ENCODE measurements at regions not wholly inside any gene's neighbourhood (a gene's known extent, or its start where the extent isn't known, plus 50 kb on each side); places are given as distances from the start of the nearest gene placed in this dataset.
A peak's percentile ranks its signal among the peaks of the same experiment; 100 is the strongest.

GRCh38 chr6:4585682-4586468 lies 190.3 kb upstream of the CDYL start:
- no peak for DNase-seq

GRCh38 chr6:4584801-4585200 lies 191.4 kb upstream of the CDYL start:
- DNase-seq, result no peak

- DNase-seq, result peak; percentile 7 to 19
Observed at GRCh38 chr6:4582506-4583417, 193.4 kb upstream of the CDYL start.

GRCh38 chr6:4581468-4582385 lies 194.5 kb upstream of the CDYL start:
- DNase-seq, result no peak

- DNase-seq, result no peak
Observed at GRCh38 chr6:4580361-4580760, 195.8 kb upstream of the CDYL start.

GRCh38 chr6:4577406-4577805 lies 198.8 kb upstream of the CDYL start:
- DNase-seq, result no peak

GRCh38 chr6:4575714-4576113 lies 200.5 kb upstream of the CDYL start:
- DNase-seq, result no peak

GRCh38 chr6:4574007-4574406 lies 202.2 kb upstream of the CDYL start:
- DNase-seq, result no peak

GRCh38 chr6:4571011-4571410 lies 205.2 kb upstream of the CDYL start:
- no peak for DNase-seq

- DNase-seq, result no peak
Observed at GRCh38 chr6:4568138-4568537, 208.1 kb upstream of the CDYL start.

GRCh38 chr6:4567141-4567540 lies 209.1 kb upstream of the CDYL start:
- no peak for DNase-seq

- no peak for DNase-seq
Observed at GRCh38 chr6:4565301-4566250, 210.6 kb upstream of the CDYL start.

- DNase-seq, result no peak
Observed at GRCh38 chr6:4564801-4565271, 211.4 kb upstream of the CDYL start.

- DNase-seq, result no peak
Observed at GRCh38 chr6:4563877-4564276, 212.3 kb upstream of the CDYL start.

- DNase-seq, result no peak
Observed at GRCh38 chr6:4563156-4563555, 213.0 kb upstream of the CDYL start.

- DNase-seq, result no peak
Observed at GRCh38 chr6:4561773-4562400, 214.3 kb upstream of the CDYL start.

- no peak for DNase-seq
Observed at GRCh38 chr6:4561078-4561435, 215.1 kb upstream of the CDYL start.

- DNase-seq, result no peak
Observed at GRCh38 chr6:4560221-4561077, 215.8 kb upstream of the CDYL start.

GRCh38 chr6:4559281-4559875 lies 216.8 kb upstream of the CDYL start:
- no peak for DNase-seq

GRCh38 chr6:4554645-4555044 lies 221.6 kb upstream of the CDYL start:
- no peak for DNase-seq
